DOHH2 (cell line): ENCODE measurements at regions not wholly inside any gene's neighbourhood (a gene's known extent, or its start where the extent isn't known, plus 50 kb on each side); places are given as distances from the start of the nearest gene placed in this dataset.
"Not testable (repeated sequence)": the region's sequence is repeated elsewhere in the genome, so short reads cannot be mapped to it uniquely, and the experiment has no call there.

Experiments used
- H3F3A ChIP-seq: fragments of 200-600 bp; sonication (generic), shearing (Covaris generic); 2 replicates; pipeline ENCODE4 v1.6.0; 2016; ENCODE audit warnings: antibody characterized with exemption, mild to moderate bottlenecking; ENCODE audit not compliant: control insufficient read depth, insufficient read depth
- H3K27ac ChIP-seq: fragments of 200-600 bp; sonication (generic); 2 replicates; pipeline ENCODE4 v1.5.1; 2014; ENCODE audit warnings: low read depth, mild to moderate bottlenecking, low read length, moderate library complexity
- H3K27me3 ChIP-seq: fragments of 200-600 bp; sonication (generic); 2 replicates; pipeline ENCODE4 v1.6.1; 2014; ENCODE audit warnings: mild to moderate bottlenecking, low read length, mixed read lengths; ENCODE audit not compliant: control insufficient read depth
- H3K36me3 ChIP-seq: fragments of 200-600 bp; sonication (generic); 2 replicates; pipeline ENCODE4 v1.6.1; 2014; ENCODE audit warnings: mild to moderate bottlenecking, low read length, moderate library complexity, mixed read lengths; ENCODE audit not compliant: control insufficient read depth
- H3K4me1 ChIP-seq: fragments of 200-600 bp; sonication (generic); 2 replicates; pipeline ENCODE4 v1.6.1; 2014; ENCODE audit warnings: mild to moderate bottlenecking, low read length, mixed read lengths; ENCODE audit not compliant: control insufficient read depth
- H3K4me2 ChIP-seq: fragments of 200-600 bp; sonication (generic); 2 replicates; pipeline ENCODE4 v1.6.0; 2014; ENCODE audit warnings: mild to moderate bottlenecking, low read length, moderate library complexity
- H3K4me3 ChIP-seq: fragments of 200-600 bp; sonication (generic); 2 replicates; pipeline ENCODE4 v1.5.1; 2014; ENCODE audit warnings: mild to moderate bottlenecking, low read length, mixed read lengths
- H3K79me2 ChIP-seq: fragments of 200-600 bp; sonication (generic); 2 replicates; pipeline ENCODE4 v1.6.1; 2014; ENCODE audit warnings: mild to moderate bottlenecking, low read length, mixed read lengths; ENCODE audit not compliant: control insufficient read depth
- H3K9me2 ChIP-seq: fragments of 200-600 bp; sonication (generic); replicated peaks from 2 replicates; pipeline ENCODE4 v1.6.1; 2014; ENCODE audit warnings: mild to moderate bottlenecking, low read length, mixed read lengths; ENCODE audit not compliant: control insufficient read depth
- H3K9me3 ChIP-seq: fragments of 200-600 bp; sonication (generic); 2 replicates; pipeline ENCODE4 v1.6.1; 2014; ENCODE audit warnings: antibody characterized with exemption, low read length, mixed read lengths; ENCODE audit not compliant: control insufficient read depth, insufficient read depth
- H4K20me1 ChIP-seq: fragments of 200-600 bp; sonication (generic); 2 replicates; pipeline ENCODE4 v1.6.0; 2014; ENCODE audit warnings: low read depth, mild to moderate bottlenecking, antibody characterized with exemption, low read length, moderate library complexity; ENCODE audit not compliant: control insufficient read depth, insufficient read depth
- CTCF ChIP-seq: fragments of 200-600 bp; sonication (generic); IDR thresholded peaks from one replicate; pipeline ENCODE4 v1.5.1; 2014; ENCODE audit warnings: antibody characterized with exemption, mild to moderate bottlenecking, low read depth, low read length; ENCODE audit not compliant: poor library complexity, severe bottlenecking
- EZH2phosphoT487 ChIP-seq: fragments of 200-600 bp; sonication (generic); IDR thresholded peaks from 2 replicates; pipeline ENCODE4 v1.6.1; 2017; ENCODE audit warnings: borderline replicate concordance, mild to moderate bottlenecking, antibody characterized with exemption, low read length, moderate library complexity, mixed read lengths

GRCh38 chr10:29363930-29364329, 75.1 kb downstream of the LYZL1 start:
- not testable (repeated sequence) for H3K27me3 ChIP-seq, H3K36me3 ChIP-seq, H4K20me1 ChIP-seq, H3K27ac ChIP-seq, H3F3A ChIP-seq, H3K4me3 ChIP-seq, H3K79me2 ChIP-seq, H3K4me1 ChIP-seq, H3K9me2 ChIP-seq, H3K9me3 ChIP-seq, H3K4me2 ChIP-seq

GRCh38 chr10:29366206-29366605, 77.3 kb downstream of the LYZL1 start:
- not testable (repeated sequence) for H3K4me3 ChIP-seq, H3K27me3 ChIP-seq

GRCh38 chr10:29369419-29369818, 80.5 kb downstream of the LYZL1 start:
- Histone ChIP-seq H4K20me1 (no peaks in the 10 kb centered on the region), H3K9me2 (no peaks in the 10 kb centered on the region), H3K79me2 (no peaks in the 10 kb centered on the region), H3K27ac (no peak overlapping the region), H3K4me1 (no peaks in the 10 kb centered on the region), H3K27me3 (no peaks in the 10 kb centered on the region), H3K4me3 (no peak overlapping the region), H3K9me3 (no peaks in the 10 kb centered on the region), H3F3A (no peaks in the 10 kb centered on the region), H3K4me2 (no peak overlapping the region), H3K36me3 (no peaks in the 10 kb centered on the region)
- TF ChIP-seq CTCF (no peak), EZH2phosphoT487 (no peak)

More at GRCh38 chr10:29366206-29366605, 77.3 kb downstream of the LYZL1 start:
- H3K36me3 ChIP-seq, H3K4me2 ChIP-seq, H3K4me1 ChIP-seq, H3K79me2 ChIP-seq, H3K27ac ChIP-seq, H3F3A ChIP-seq, H4K20me1 ChIP-seq, H3K9me3 ChIP-seq, H3K9me2 ChIP-seq: not testable (repeated sequence)

DNA sequence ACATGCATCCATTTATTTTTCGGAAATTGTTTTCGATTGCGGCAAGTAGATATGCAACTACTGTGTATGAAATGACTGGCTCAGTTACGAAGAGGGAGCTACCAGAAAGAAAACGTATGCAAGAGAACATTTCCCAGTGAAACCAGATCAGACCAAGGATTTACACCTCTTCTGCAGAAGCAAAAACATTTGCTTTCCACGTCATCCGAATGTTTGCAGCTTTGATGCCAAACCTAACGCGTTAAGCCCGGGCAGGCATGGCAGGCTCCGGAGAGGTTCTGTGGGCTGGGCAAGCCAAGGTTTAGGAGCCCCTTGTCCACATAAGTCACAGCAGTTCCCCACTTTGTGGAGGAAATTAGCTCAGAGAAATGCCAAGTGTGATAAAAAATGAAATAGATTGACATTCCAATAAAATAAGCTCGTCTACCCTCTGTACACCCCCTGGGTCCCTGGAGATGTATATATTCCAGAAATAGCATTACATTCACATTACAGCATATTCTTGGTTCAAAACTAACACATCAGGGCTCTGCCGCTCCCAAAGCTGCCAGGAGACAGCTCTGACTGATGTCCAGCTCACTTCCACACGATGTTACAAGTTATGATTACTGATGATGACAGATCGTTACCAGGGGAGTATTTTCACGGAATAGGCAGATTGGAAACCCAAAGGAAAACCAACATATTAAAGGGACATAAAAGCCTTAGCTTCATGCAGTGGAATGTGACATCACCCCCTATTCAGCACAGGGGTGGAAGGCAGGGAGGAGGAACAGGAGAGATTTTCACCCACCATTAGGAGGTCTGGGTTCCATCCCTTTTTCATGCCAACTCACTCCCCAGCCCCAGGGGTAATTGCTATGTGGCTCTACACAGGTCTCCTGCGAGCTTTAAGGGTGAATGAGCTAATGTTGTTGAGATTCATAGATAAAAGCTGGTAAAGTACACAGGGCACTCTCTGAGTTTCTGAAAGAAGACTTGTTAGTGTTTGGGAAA, 81.5 kb downstream of the LYZL1 start:
- no peaks in the 10 kb centered on the region for H3K79me2 ChIP-seq
- no peaks in the 10 kb centered on the region for H3K4me1 ChIP-seq
- no peaks in the 10 kb centered on the region for H3K9me3 ChIP-seq
- H3K4me3 ChIP-seq, result no peak overlapping the region
- no peaks in the 10 kb centered on the region for H3K9me2 ChIP-seq
- no peaks in the 10 kb centered on the region for H3K36me3 ChIP-seq
- no peak overlapping the region for H3K27ac ChIP-seq
- H3F3A ChIP-seq, result no peaks in the 10 kb centered on the region
- no peaks in the 10 kb centered on the region for H3K27me3 ChIP-seq
- no peak for TF ChIP-seq EZH2phosphoT487
- TF ChIP-seq CTCF, result no peak
- no peak overlapping the region for H3K4me2 ChIP-seq
- no peaks in the 10 kb centered on the region for H4K20me1 ChIP-seq
